Esophagus muscularis mucosa (tissue), 3 donors: ENCODE measurements at regions not wholly inside any gene's neighbourhood (a gene's known extent, or its start where the extent isn't known, plus 50 kb on each side); places are given as distances from the start of the nearest gene placed in this dataset.

Experiments used
- POLR2AphosphoS5 ChIP-seq, 2 donors: sonication (generic); formaldehyde crosslinking; IDR thresholded peaks; one replicate each; pipeline ENCODE4 v1.6.1; 2017; ENCODE audit warnings: antibody characterized with exemption in 2 of 2
- TF ChIP-seq, protein P1 (sequence below), 3 experiments: fragments of 200-600 bp in 2 of 3; fragments of 450-650 bp in 1 of 3; sonication (generic) in 2 of 3; IDR thresholded peaks; one replicate each; pipeline ENCODE4 v1.5.1; 2017 to 2019; ENCODE audit warnings: antibody characterized with exemption in 3 of 3, mild to moderate bottlenecking in 2 of 3, moderate library complexity in 1 of 3

DNA sequence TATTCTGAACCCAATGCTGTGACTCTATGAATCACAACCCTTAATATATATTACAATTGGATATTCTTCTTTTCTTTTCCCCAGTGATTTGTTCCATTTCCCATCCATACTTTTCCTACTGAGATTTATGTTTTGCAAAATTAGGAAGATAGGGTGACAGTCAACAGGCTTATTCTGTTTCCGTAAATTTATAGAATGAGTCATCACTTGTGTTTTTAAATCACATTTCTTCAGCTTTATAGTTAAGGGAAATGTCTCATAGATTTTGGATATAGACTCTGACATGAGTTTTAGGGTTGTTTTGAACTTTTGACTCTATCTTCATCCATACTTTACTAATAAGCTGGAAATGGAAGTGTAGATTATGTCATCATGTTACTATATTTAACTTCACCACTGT is 661.6 kb upstream of the FBXO33 start:
- TF ChIP-seq, protein P1, sequence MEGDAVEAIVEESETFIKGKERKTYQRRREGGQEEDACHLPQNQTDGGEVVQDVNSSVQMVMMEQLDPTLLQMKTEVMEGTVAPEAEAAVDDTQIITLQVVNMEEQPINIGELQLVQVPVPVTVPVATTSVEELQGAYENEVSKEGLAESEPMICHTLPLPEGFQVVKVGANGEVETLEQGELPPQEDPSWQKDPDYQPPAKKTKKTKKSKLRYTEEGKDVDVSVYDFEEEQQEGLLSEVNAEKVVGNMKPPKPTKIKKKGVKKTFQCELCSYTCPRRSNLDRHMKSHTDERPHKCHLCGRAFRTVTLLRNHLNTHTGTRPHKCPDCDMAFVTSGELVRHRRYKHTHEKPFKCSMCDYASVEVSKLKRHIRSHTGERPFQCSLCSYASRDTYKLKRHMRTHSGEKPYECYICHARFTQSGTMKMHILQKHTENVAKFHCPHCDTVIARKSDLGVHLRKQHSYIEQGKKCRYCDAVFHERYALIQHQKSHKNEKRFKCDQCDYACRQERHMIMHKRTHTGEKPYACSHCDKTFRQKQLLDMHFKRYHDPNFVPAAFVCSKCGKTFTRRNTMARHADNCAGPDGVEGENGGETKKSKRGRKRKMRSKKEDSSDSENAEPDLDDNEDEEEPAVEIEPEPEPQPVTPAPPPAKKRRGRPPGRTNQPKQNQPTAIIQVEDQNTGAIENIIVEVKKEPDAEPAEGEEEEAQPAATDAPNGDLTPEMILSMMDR (IDR thresholded peaks at IDR 0.05) = no peak
- TF ChIP-seq POLR2AphosphoS5 (IDR thresholded peaks at IDR 0.05) = no peak
